WTC11 (cell line): ENCODE measurements at regions not wholly inside any gene's neighbourhood (a gene's known extent, or its start where the extent isn't known, plus 50 kb on each side); places are given as distances from the start of the nearest gene placed in this dataset.

Source experiments
- ATAC-seq: fragments of 200-7000 bp; cut with Tn5 transposase; 2 replicates; pipeline ENCODE4 v1.10.0; 2021; ENCODE audit warnings: mild to moderate bottlenecking, moderate library complexity
- CTCF ChIA-PET: fragments of 300-600 bp; sonication (Branson Sonifier 250); formaldehyde crosslinking; loops from one replicate; lab custom pipeline; 2021; ENCODE audit warnings: antibody characterized with exemption; lab: Charles Lee
- POLR2A ChIA-PET: fragments of 350-600 bp; sonication (Branson Sonifier 250); formaldehyde crosslinking; loops from one replicate; lab custom pipeline; 2021; ENCODE audit warnings: antibody characterized with exemption; lab: Charles Lee
- DNase-seq: peaks from one replicate; pipeline ENCODE4 v3.0.0; 2021; ENCODE audit warnings: low spot score
- H3K27ac Mint-ChIP-seq: 2 replicates; pipeline ENCODE4 v1.8.0; 2021; ENCODE audit warnings: mixed read lengths
- H3K27me3 Mint-ChIP-seq: 2 replicates; pipeline ENCODE4 v1.8.0; 2021; ENCODE audit warnings: low read depth, mild to moderate bottlenecking, moderate library complexity, mixed read lengths
- H3K36me3 Mint-ChIP-seq: 2 replicates; pipeline ENCODE4 v1.8.0; 2021; ENCODE audit warnings: mixed read lengths
- H3K4me1 Mint-ChIP-seq: 2 replicates; pipeline ENCODE4 v1.8.0; 2022; ENCODE audit warnings: mixed read lengths
- H3K4me3 Mint-ChIP-seq: 2 replicates; pipeline ENCODE4 v1.8.0; 2021; ENCODE audit warnings: mild to moderate bottlenecking, moderate library complexity, mixed read lengths
- H3K9me3 Mint-ChIP-seq: 2 replicates; pipeline ENCODE4 v1.8.0; 2021; ENCODE audit warnings: mixed read lengths
- EMX1 ChIP-seq: fragments of 250-450 bp; sonication (Bioruptor Pico); IDR thresholded peaks from 2 replicates; pipeline ENCODE4 v1.8.0; 2021; ENCODE audit warnings: mild to moderate bottlenecking
- KAT7 ChIP-seq: sonication (generic); formaldehyde crosslinking; IDR thresholded peaks from 2 replicates; pipeline ENCODE4 v1.8.1; 2023; ENCODE audit warnings: missing genetic modification reagents, mild to moderate bottlenecking, borderline replicate concordance
- NFE2L1 ChIP-seq: sonication (generic); formaldehyde crosslinking; IDR thresholded peaks from 2 replicates; pipeline ENCODE4 v1.8.1; 2023; ENCODE audit warnings: missing genetic modification reagents
- NR3C1 ChIP-seq: sonication (generic); formaldehyde crosslinking; conservative IDR thresholded peaks from 2 replicates; pipeline ENCODE4 v1.8.1; 2023; ENCODE audit warnings: low read depth, mild to moderate bottlenecking, missing genetic modification reagents
- SP1 ChIP-seq: sonication (generic); formaldehyde crosslinking; conservative IDR thresholded peaks from 2 replicates; pipeline ENCODE4 v1.8.1; 2022; ENCODE audit warnings: missing genetic modification reagents
- TP53 ChIP-seq: sonication (generic); formaldehyde crosslinking; IDR thresholded peaks from 2 replicates; pipeline ENCODE4 v1.8.1; 2023; ENCODE audit warnings: mild to moderate bottlenecking, missing genetic modification reagents
- ZBTB21 ChIP-seq: sonication (generic); formaldehyde crosslinking; IDR thresholded peaks from 2 replicates; pipeline ENCODE4 v1.8.1; 2023; ENCODE audit warnings: mild to moderate bottlenecking, missing genetic modification reagents, borderline replicate concordance
- ZNF219 ChIP-seq: sonication (generic); formaldehyde crosslinking; IDR thresholded peaks from 2 replicates; pipeline ENCODE4 v1.8.0; 2023; ENCODE audit warnings: missing genetic modification reagents, mild to moderate bottlenecking, borderline replicate concordance
- ZNF317 ChIP-seq: sonication (generic); formaldehyde crosslinking; IDR thresholded peaks from 2 replicates; pipeline ENCODE4 v1.8.1; 2023; ENCODE audit warnings: low read depth, mild to moderate bottlenecking, moderate library complexity, missing genetic modification reagents, borderline replicate concordance
- ZNF396 ChIP-seq: fragments of 250-450 bp; sonication (Bioruptor Pico); IDR thresholded peaks from 2 replicates; pipeline ENCODE4 v1.8.0; 2021; ENCODE audit warnings: mild to moderate bottlenecking, moderate library complexity, borderline replicate concordance
- ZNF423 ChIP-seq: fragments of 250-450 bp; sonication (Bioruptor Pico); IDR thresholded peaks from 2 replicates; pipeline ENCODE4 v2.1.2; 2022; ENCODE audit warnings: mild to moderate bottlenecking, moderate library complexity
- TF ChIP-seq, protein P1 (sequence below): sonication (generic); formaldehyde crosslinking; IDR thresholded peaks from 2 replicates; pipeline ENCODE4 v1.8.0; 2022; ENCODE audit warnings: mild to moderate bottlenecking, missing genetic modification reagents
- TF ChIP-seq, protein P2 (sequence below): sonication (generic); formaldehyde crosslinking; IDR thresholded peaks from 2 replicates; pipeline ENCODE4 v1.8.0; 2022; ENCODE audit warnings: missing genetic modification reagents
- TF ChIP-seq, protein P3 (sequence below): fragments of 200-600 bp; IDR thresholded peaks from 2 replicates; pipeline ENCODE4 v1.8.0; 2022; ENCODE audit warnings: antibody characterized with exemption
- TF ChIP-seq, protein P4 (sequence below): sonication (generic); formaldehyde crosslinking; IDR thresholded peaks from 2 replicates; pipeline ENCODE4 v1.8.0; 2022; ENCODE audit warnings: mild to moderate bottlenecking, missing genetic modification reagents
- TF ChIP-seq, protein P5 (sequence below): sonication (generic); formaldehyde crosslinking; IDR thresholded peaks from 2 replicates; pipeline ENCODE4 v1.8.1; 2022; ENCODE audit warnings: missing genetic modification reagents, borderline replicate concordance
- TF ChIP-seq, protein P6 (sequence below): fragments of 250-450 bp; sonication (Bioruptor Pico); IDR thresholded peaks from 2 replicates; pipeline ENCODE4 v1.9.0; 2021; ENCODE audit warnings: mild to moderate bottlenecking

DNA sequence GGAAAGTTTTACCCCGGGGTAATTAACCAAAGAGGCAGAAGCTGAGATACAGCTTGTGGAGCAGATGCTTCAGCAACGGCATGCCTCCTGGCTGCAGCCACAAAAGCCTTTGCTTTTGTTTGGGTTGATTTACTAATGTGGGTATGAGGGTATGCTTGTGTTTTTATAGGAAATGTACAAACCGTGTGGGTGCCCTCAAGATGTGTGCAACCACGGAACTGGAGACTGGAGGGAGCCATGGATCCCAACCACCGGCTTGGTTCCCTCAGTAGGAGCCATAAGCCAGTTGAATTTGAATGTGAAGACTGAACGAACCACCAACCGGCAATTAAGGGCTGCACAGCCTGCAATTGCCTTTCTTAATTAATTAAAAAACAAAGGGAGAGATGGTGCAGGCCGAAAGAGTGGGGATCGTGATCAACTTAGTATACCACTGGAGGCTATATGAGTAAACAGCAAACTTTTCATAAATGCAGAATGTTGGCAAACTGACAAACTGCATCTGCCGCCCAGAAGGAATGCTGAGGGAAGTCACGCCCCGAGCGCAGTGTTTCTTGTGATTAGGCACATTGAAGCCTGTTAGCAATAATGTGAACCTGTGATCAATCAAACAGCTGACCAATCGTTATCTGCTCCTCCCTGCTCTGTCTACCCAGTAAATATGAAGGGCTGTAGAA is 104.1 kb downstream of the DISP1 start:
- H3K36me3 Mint-ChIP-seq = peaks cover 9% of the 10 kb centered on the region
- POLR2A ChIA-PET = no interaction called here
- H3K9me3 Mint-ChIP-seq = peaks cover 14% of the 10 kb centered on the region
- peaks cover 4% of the 10 kb centered on the region; the same call in 1 of the 2 replicates for H3K27me3 Mint-ChIP-seq
- CTCF ChIA-PET = no interaction called here
- no peaks in the 10 kb centered on the region for H3K4me1 Mint-ChIP-seq
- DNase-seq (no peak), ATAC-seq (no peak)
- H3K27ac Mint-ChIP-seq = no peak overlapping the region
- no peak overlapping the region for H3K4me3 Mint-ChIP-seq
- TF ChIP-seq ZNF396 (CRISPR knock-in tag) (no peak), ZBTB21 (no peak), NFE2L1 (CRISPR knock-in tag) (no peak), ZNF317 (CRISPR knock-in tag) (no peak), NR3C1 (CRISPR knock-in tag) (no peak), ZNF423 (CRISPR knock-in tag) (no peak), TP53 (no peak), KAT7 (no peak), SP1 (CRISPR knock-in tag) (no peak), ZNF219 (CRISPR knock-in tag) (no peak), EMX1 (no peak)
- TF ChIP-seq, protein P1, sequence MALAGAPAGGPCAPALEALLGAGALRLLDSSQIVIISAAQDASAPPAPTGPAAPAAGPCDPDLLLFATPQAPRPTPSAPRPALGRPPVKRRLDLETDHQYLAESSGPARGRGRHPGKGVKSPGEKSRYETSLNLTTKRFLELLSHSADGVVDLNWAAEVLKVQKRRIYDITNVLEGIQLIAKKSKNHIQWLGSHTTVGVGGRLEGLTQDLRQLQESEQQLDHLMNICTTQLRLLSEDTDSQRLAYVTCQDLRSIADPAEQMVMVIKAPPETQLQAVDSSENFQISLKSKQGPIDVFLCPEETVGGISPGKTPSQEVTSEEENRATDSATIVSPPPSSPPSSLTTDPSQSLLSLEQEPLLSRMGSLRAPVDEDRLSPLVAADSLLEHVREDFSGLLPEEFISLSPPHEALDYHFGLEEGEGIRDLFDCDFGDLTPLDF (CRISPR knock-in tag) = no peak
- TF ChIP-seq, protein P2, sequence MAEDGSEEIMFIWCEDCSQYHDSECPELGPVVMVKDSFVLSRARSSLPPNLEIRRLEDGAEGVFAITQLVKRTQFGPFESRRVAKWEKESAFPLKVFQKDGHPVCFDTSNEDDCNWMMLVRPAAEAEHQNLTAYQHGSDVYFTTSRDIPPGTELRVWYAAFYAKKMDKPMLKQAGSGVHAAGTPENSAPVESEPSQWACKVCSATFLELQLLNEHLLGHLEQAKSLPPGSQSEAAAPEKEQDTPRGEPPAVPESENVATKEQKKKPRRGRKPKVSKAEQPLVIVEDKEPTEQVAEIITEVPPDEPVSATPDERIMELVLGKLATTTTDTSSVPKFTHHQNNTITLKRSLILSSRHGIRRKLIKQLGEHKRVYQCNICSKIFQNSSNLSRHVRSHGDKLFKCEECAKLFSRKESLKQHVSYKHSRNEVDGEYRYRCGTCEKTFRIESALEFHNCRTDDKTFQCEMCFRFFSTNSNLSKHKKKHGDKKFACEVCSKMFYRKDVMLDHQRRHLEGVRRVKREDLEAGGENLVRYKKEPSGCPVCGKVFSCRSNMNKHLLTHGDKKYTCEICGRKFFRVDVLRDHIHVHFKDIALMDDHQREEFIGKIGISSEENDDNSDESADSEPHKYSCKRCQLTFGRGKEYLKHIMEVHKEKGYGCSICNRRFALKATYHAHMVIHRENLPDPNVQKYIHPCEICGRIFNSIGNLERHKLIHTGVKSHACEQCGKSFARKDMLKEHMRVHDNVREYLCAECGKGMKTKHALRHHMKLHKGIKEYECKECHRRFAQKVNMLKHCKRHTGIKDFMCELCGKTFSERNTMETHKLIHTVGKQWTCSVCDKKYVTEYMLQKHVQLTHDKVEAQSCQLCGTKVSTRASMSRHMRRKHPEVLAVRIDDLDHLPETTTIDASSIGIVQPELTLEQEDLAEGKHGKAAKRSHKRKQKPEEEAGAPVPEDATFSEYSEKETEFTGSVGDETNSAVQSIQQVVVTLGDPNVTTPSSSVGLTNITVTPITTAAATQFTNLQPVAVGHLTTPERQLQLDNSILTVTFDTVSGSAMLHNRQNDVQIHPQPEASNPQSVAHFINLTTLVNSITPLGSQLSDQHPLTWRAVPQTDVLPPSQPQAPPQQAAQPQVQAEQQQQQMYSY (CRISPR knock-in tag) = no peak
- TF ChIP-seq, protein P3, sequence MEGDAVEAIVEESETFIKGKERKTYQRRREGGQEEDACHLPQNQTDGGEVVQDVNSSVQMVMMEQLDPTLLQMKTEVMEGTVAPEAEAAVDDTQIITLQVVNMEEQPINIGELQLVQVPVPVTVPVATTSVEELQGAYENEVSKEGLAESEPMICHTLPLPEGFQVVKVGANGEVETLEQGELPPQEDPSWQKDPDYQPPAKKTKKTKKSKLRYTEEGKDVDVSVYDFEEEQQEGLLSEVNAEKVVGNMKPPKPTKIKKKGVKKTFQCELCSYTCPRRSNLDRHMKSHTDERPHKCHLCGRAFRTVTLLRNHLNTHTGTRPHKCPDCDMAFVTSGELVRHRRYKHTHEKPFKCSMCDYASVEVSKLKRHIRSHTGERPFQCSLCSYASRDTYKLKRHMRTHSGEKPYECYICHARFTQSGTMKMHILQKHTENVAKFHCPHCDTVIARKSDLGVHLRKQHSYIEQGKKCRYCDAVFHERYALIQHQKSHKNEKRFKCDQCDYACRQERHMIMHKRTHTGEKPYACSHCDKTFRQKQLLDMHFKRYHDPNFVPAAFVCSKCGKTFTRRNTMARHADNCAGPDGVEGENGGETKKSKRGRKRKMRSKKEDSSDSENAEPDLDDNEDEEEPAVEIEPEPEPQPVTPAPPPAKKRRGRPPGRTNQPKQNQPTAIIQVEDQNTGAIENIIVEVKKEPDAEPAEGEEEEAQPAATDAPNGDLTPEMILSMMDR = no peak
- TF ChIP-seq, protein P4, sequence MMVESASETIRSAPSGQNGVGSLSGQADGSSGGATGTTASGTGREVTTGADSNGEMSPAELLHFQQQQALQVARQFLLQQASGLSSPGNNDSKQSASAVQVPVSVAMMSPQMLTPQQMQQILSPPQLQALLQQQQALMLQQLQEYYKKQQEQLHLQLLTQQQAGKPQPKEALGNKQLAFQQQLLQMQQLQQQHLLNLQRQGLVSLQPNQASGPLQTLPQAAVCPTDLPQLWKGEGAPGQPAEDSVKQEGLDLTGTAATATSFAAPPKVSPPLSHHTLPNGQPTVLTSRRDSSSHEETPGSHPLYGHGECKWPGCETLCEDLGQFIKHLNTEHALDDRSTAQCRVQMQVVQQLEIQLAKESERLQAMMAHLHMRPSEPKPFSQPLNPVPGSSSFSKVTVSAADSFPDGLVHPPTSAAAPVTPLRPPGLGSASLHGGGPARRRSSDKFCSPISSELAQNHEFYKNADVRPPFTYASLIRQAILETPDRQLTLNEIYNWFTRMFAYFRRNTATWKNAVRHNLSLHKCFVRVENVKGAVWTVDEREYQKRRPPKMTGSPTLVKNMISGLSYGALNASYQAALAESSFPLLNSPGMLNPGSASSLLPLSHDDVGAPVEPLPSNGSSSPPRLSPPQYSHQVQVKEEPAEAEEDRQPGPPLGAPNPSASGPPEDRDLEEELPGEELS (CRISPR knock-in tag) = no peak
- TF ChIP-seq, protein P5, sequence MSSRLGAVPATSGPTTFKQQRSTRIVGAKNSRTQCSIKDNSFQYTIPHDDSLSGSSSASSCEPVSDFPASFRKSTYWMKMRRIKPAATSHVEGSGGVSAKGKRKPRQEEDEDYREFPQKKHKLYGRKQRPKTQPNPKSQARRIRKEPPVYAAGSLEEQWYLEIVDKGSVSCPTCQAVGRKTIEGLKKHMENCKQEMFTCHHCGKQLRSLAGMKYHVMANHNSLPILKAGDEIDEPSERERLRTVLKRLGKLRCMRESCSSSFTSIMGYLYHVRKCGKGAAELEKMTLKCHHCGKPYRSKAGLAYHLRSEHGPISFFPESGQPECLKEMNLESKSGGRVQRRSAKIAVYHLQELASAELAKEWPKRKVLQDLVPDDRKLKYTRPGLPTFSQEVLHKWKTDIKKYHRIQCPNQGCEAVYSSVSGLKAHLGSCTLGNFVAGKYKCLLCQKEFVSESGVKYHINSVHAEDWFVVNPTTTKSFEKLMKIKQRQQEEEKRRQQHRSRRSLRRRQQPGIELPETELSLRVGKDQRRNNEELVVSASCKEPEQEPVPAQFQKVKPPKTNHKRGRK (CRISPR knock-in tag) = no peak
- TF ChIP-seq, protein P6, sequence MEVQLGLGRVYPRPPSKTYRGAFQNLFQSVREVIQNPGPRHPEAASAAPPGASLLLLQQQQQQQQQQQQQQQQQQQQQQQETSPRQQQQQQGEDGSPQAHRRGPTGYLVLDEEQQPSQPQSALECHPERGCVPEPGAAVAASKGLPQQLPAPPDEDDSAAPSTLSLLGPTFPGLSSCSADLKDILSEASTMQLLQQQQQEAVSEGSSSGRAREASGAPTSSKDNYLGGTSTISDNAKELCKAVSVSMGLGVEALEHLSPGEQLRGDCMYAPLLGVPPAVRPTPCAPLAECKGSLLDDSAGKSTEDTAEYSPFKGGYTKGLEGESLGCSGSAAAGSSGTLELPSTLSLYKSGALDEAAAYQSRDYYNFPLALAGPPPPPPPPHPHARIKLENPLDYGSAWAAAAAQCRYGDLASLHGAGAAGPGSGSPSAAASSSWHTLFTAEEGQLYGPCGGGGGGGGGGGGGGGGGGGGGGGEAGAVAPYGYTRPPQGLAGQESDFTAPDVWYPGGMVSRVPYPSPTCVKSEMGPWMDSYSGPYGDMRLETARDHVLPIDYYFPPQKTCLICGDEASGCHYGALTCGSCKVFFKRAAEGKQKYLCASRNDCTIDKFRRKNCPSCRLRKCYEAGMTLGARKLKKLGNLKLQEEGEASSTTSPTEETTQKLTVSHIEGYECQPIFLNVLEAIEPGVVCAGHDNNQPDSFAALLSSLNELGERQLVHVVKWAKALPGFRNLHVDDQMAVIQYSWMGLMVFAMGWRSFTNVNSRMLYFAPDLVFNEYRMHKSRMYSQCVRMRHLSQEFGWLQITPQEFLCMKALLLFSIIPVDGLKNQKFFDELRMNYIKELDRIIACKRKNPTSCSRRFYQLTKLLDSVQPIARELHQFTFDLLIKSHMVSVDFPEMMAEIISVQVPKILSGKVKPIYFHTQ (CRISPR knock-in tag) = no peak
